Sigmoid colon (tissue), 4 donors: ENCODE measurements at regions not wholly inside any gene's neighbourhood (a gene's known extent, or its start where the extent isn't known, plus 50 kb on each side); places are given as distances from the start of the nearest gene placed in this dataset.
A peak's percentile ranks its signal among the peaks of the same experiment; 100 is the strongest.

Source experiments
- CTCF ChIP-seq, 4 experiments: fragments of 450-650 bp in 3 of 4; fragments of 200-600 bp in 1 of 4; IDR thresholded peaks; one replicate each; pipeline ENCODE4 v1.5.1; 2016 to 2019; ENCODE audit warnings: antibody characterized with exemption in 4 of 4, mild to moderate bottlenecking in 3 of 4, moderate library complexity in 2 of 4
- EP300 ChIP-seq, 4 donors: sonication (generic); formaldehyde crosslinking; IDR thresholded peaks; one replicate each; pipeline ENCODE4 v1.6.1; 2017; ENCODE audit warnings: antibody characterized with exemption in 4 of 4

GRCh38 chr3:152524198-152525140 is 255.7 kb downstream of the MBNL1 start:
- TF ChIP-seq CTCF (IDR thresholded peaks at IDR 0.05) (peak; percentile 65 to 90 (median 82)), EP300 (IDR thresholded peaks at IDR 0.05) (no peak)
